ENCODE measurements at regions not wholly inside any gene's neighbourhood (a gene's known extent, or its start where the extent isn't known, plus 50 kb on each side); places are given as distances from the start of the nearest gene placed in this dataset.

GRCh38 chr2:15034860-15035259 is 402.3 kb downstream of the LRATD1 start:
- WGBS, 3 donors, result 77 to 87% (median 81%) methylated on average over 2 of the region's 2 CpGs
- H3K27ac ChIP-seq, result no peak overlapping the region
- no peak for TF ChIP-seq CTCF (IDR thresholded peaks at IDR 0.05)
- H3K36me3 ChIP-seq (ENCODE audit: insufficient read depth in 1 of 2, low read depth in 1 of 2), result no peaks in the 10 kb centered on the region
- no peaks in the 10 kb centered on the region for H3K27me3 ChIP-seq (ENCODE audit: insufficient read depth in 3 of 3, low read length in 2 of 3)
- H3K4me3 ChIP-seq, result no peak overlapping the region
- no peaks in the 10 kb centered on the region for H3K9me3 ChIP-seq
- intact Hi-C loops (cut with DNase I), result no loop called here
- no peaks in the 10 kb centered on the region for H3K4me1 ChIP-seq
- DNase-seq (no peak), ATAC-seq (no peak)

GRCh38 chr2:15038366-15039364 is 406.1 kb downstream of the LRATD1 start:
- Histone ChIP-seq H3K27ac (no peak overlapping the region), H3K4me1 (no peaks in the 10 kb centered on the region), H3K27me3 (ENCODE audit: insufficient read depth in 3 of 3, low read length in 2 of 3) (no peaks in the 10 kb centered on the region), H3K4me3 (no peak overlapping the region), H3K36me3 (ENCODE audit: insufficient read depth in 1 of 2, low read depth in 1 of 2) (no peaks in the 10 kb centered on the region), H3K9me3 (no peaks in the 10 kb centered on the region)
- 44 to 53% (median 50%) methylated on average over 15 of the region's 15 CpGs for WGBS, 3 donors
- TF ChIP-seq CTCF (IDR thresholded peaks at IDR 0.05), result no peak
- DNase-seq (no peak), ATAC-seq (no peak)
- intact Hi-C loops (cut with DNase I), result no loop called here

- intact Hi-C loops (cut with DNase I), result no loop called here
- Histone ChIP-seq H3K27ac (no peak overlapping the region), H3K4me3 (no peak overlapping the region), H3K36me3 (ENCODE audit: insufficient read depth in 1 of 2, low read depth in 1 of 2) (no peaks in the 10 kb centered on the region), H3K27me3 (ENCODE audit: insufficient read depth in 3 of 3, low read length in 2 of 3) (no peaks in the 10 kb centered on the region), H3K4me1 (no peaks in the 10 kb centered on the region), H3K9me3 (no peaks in the 10 kb centered on the region)
- TF ChIP-seq CTCF (IDR thresholded peaks at IDR 0.05), result no peak
- DNase-seq (no peak), ATAC-seq (no peak)
- WGBS, 3 donors, result 37 to 51% (median 42%) methylated on average over 8 of the region's 8 CpGs
Measured at GRCh38 chr2:15040429-15041084, 408.0 kb downstream of the LRATD1 start.

- Histone ChIP-seq H3K4me3 (no peak overlapping the region), H3K27me3 (ENCODE audit: insufficient read depth in 3 of 3, low read length in 2 of 3) (no peaks in the 10 kb centered on the region), H3K9me3 (no peaks in the 10 kb centered on the region), H3K4me1 (no peaks in the 10 kb centered on the region), H3K27ac (no peak overlapping the region), H3K36me3 (ENCODE audit: insufficient read depth in 1 of 2, low read depth in 1 of 2) (no peaks in the 10 kb centered on the region)
- peak in 1 of 2 donors; percentile 66 for DNase-seq
- TF ChIP-seq CTCF (IDR thresholded peaks at IDR 0.05), result no peak
- WGBS, 3 donors, result 21 to 48% (median 24%) methylated on average over 5 of the region's 5 CpGs
- ATAC-seq, result peak; percentile 17 to 71 (median 54)
- intact Hi-C loops (cut with DNase I), result no loop called here
Measured at GRCh38 chr2:15041429-15041837, 408.9 kb downstream of the LRATD1 start.

Measured in psoas muscle (tissue), 7 donors.